Transverse colon (tissue), 4 donors: ENCODE measurements at regions not wholly inside any gene's neighbourhood (a gene's known extent, or its start where the extent isn't known, plus 50 kb on each side); places are given as distances from the start of the nearest gene placed in this dataset.

Experiments used
- DNase-seq: peaks from one replicate; pipeline ENCODE4 v3.0.0-alpha.2; 2019
- H3K27ac ChIP-seq, 4 donors: fragments of 200-600 bp; sonication (generic); 2 replicates each; pipeline ENCODE4 v1.5.1; 2016 to 2018; ENCODE audit warnings: inconsistent platforms in 4 of 4
- H3K27me3 ChIP-seq: fragments of 200-600 bp; sonication (generic); 2 replicates; pipeline ENCODE4 v1.5.1; 2017; ENCODE audit warnings: inconsistent platforms
- H3K36me3 ChIP-seq, 4 donors: fragments of 200-600 bp; sonication (generic); 2 replicates each; pipeline ENCODE4 v1.5.1; 2017 to 2019; ENCODE audit warnings: inconsistent platforms in 4 of 4
- H3K4me1 ChIP-seq, 4 donors: fragments of 200-600 bp; sonication (generic); 2 replicates each; pipeline ENCODE4 v1.5.1; 2017 to 2020; ENCODE audit warnings: inconsistent platforms in 4 of 4
- H3K4me3 ChIP-seq, 4 donors: fragments of 200-600 bp; sonication (generic); 1 replicate in 1 of 4; 2 replicates in 3 of 4; pipeline versions ENCODE4 v1.5.1 to v1.6.1; 2017 to 2019; ENCODE audit warnings: inconsistent platforms in 4 of 4
- H3K9me3 ChIP-seq, 2 donors: fragments of 200-600 bp; sonication (generic); 2 replicates each; pipeline ENCODE4 v1.5.1; 2017 to 2019; ENCODE audit warnings: inconsistent platforms in 2 of 2
- CTCF ChIP-seq, 5 experiments: fragments of 200-600 bp in 3 of 5; fragments of 450-650 bp in 2 of 5; sonication (generic) in 3 of 5; IDR thresholded peaks; 1 replicate in 2 of 5; 2 replicates in 3 of 5; pipeline ENCODE4 v1.5.1; 2016 to 2017; ENCODE audit warnings: antibody characterized with exemption in 5 of 5, inconsistent platforms in 3 of 5, mild to moderate bottlenecking in 2 of 5, moderate library complexity in 1 of 5
- EP300 ChIP-seq: sonication (generic); formaldehyde crosslinking; IDR thresholded peaks from one replicate; pipeline ENCODE4 v1.6.1; 2017; ENCODE audit warnings: antibody characterized with exemption, low read depth
- POLR2A ChIP-seq: fragments of 450-650 bp; IDR thresholded peaks from one replicate; pipeline ENCODE4 v1.6.1; 2016; ENCODE audit warnings: antibody characterized with exemption, mild to moderate bottlenecking, moderate library complexity
- POLR2AphosphoS5 ChIP-seq, 3 donors: sonication (generic); formaldehyde crosslinking; IDR thresholded peaks; one replicate each; pipeline ENCODE4 v1.6.1; 2016; ENCODE audit warnings: antibody characterized with exemption in 3 of 3
- WGBS, 2 donors: methylation state at CpG; one replicate each; pipeline ENCODE4 v1.1.5; 2018; ENCODE audit warnings: low coverage in 1 of 2; 5-methylcytosine and 5-hydroxymethylcytosine counted together
- in situ Hi-C, 4 donors: fragments of 200-750 bp; cut with MboI; loops; one replicate each; pipeline versions ENCODE4 v1.15.0 to v1.15.1; 2017; ENCODE audit warnings: low sequenced_read_pairs in 3 of 4, low pct_ligation_motif_present in 1 of 4, low pct_unique_long_range_greater_than_20kb in 1 of 4
- intact Hi-C: fragments of 100-400 bp; cut with DNase I; formaldehyde crosslinking; loops from one replicate; pipeline ENCODE4 v1.15.1; 2023; ENCODE audit warnings: low total_unique reads

GRCh38 chr5:128673411-128673957 is 135.4 kb upstream of the FBN2 start:
- Histone ChIP-seq H3K4me1 (no peaks in the 10 kb centered on the region), H3K9me3 (no peaks in the 10 kb centered on the region), H3K27me3 (no peaks in the 10 kb centered on the region), H3K27ac (no peak overlapping the region), H3K36me3 (no peaks in the 10 kb centered on the region), H3K4me3 (no peak overlapping the region)
- 55 to 91% methylated on average over 1 of the region's 1 CpG for WGBS, 2 donors
- DNase-seq = no peak
- in situ Hi-C loops = loop anchor here in 1 of 4 donors (25.0 kb wide), 1 partner anchor 461 kb away; no protein-coding TSS in a partner anchor
- TF ChIP-seq CTCF (IDR thresholded peaks at IDR 0.05) = no peak
- intact Hi-C loops = no loop called here

- H3K27me3 ChIP-seq = no peaks in the 10 kb centered on the region
- no peaks in the 10 kb centered on the region for H3K36me3 ChIP-seq
- no peaks in the 10 kb centered on the region for H3K4me1 ChIP-seq
- intact Hi-C loops = no loop called here
- no peak for DNase-seq
- no peaks in the 10 kb centered on the region for H3K9me3 ChIP-seq
- H3K4me3 ChIP-seq = no peak overlapping the region
- in situ Hi-C loops = loop anchor here in 1 of 4 donors (25.0 kb wide), 1 partner anchor 462 kb away; no protein-coding TSS in a partner anchor
- WGBS, 2 donors = 66 to 70% methylated on average over 3 of the region's 3 CpGs
- no peak overlapping the region for H3K27ac ChIP-seq
- TF ChIP-seq POLR2AphosphoS5 (IDR thresholded peaks at IDR 0.05) (no peak), CTCF (IDR thresholded peaks at IDR 0.05) (no peak), EP300 (no peak), POLR2A (no peak)
Observed at GRCh38 chr5:128673970-128674369, 135.9 kb upstream of the FBN2 start.

GRCh38 chr5:128674837-128675446 is 136.9 kb upstream of the FBN2 start:
- peak; percentile 52 for DNase-seq
- in situ Hi-C loops = loop anchor here in 1 of 4 donors (25.0 kb wide), 1 partner anchor 463 kb away; no protein-coding TSS in a partner anchor

GRCh38 chr5:128681096-128681495 is 143.1 kb upstream of the FBN2 start:
- Histone ChIP-seq H3K9me3 (no peaks in the 10 kb centered on the region), H3K36me3 (no peaks in the 10 kb centered on the region), H3K4me3 (no peak overlapping the region), H3K4me1 (no peaks in the 10 kb centered on the region), H3K27me3 (no peaks in the 10 kb centered on the region), H3K27ac (no peak overlapping the region)
- no peak for TF ChIP-seq EP300
- TF ChIP-seq CTCF (IDR thresholded peaks at IDR 0.05) = no peak
- no peak for TF ChIP-seq POLR2AphosphoS5 (IDR thresholded peaks at IDR 0.05)
- 80 to 87% methylated on average over 5 of the region's 5 CpGs for WGBS, 2 donors
- no peak for DNase-seq
- in situ Hi-C loops = no loop called here
- intact Hi-C loops = no loop called here

More at GRCh38 chr5:128674837-128675446, 136.9 kb upstream of the FBN2 start:
- intact Hi-C loops = no loop called here
- H3K27ac ChIP-seq = no peak overlapping the region
- no peak overlapping the region for H3K4me3 ChIP-seq
- H3K36me3 ChIP-seq = no peaks in the 10 kb centered on the region
- no peaks in the 10 kb centered on the region for H3K9me3 ChIP-seq
- H3K4me1 ChIP-seq = no peaks in the 10 kb centered on the region
- 42 to 44% methylated on average over 3 of the region's 3 CpGs for WGBS, 2 donors
- H3K27me3 ChIP-seq = no peaks in the 10 kb centered on the region
- no peak for TF ChIP-seq POLR2A
- TF ChIP-seq CTCF (IDR thresholded peaks at IDR 0.05) = peak; percentile 37 to 64 (median 48)
